Body of pancreas (tissue), 4 donors: ENCODE measurements at regions not wholly inside any gene's neighbourhood (a gene's known extent, or its start where the extent isn't known, plus 50 kb on each side); places are given as distances from the start of the nearest gene placed in this dataset.

Experiments
- ATAC-seq: fragments of 150-250 bp; one replicate; pipeline ENCODE4 v1.9.1; 2016
- DNase-seq, 4 donors: peaks; one replicate each; pipeline ENCODE4 v3.0.0-alpha.2; 2019
- H3K27ac ChIP-seq, 4 donors: fragments of 200-600 bp; sonication (generic); 1 replicate in 3 of 4; 2 replicates in 1 of 4; pipeline versions ENCODE4 v1.5.1 to v1.6.1; 2016 to 2019; ENCODE audit warnings: mild to moderate bottlenecking in 1 of 4, mixed read lengths in 1 of 4, moderate library complexity in 1 of 4
- H3K27me3 ChIP-seq, 2 donors: fragments of 200-600 bp; sonication (generic); one replicate each; pipeline ENCODE4 v1.6.0; 2016; ENCODE audit warnings: mild to moderate bottlenecking in 1 of 2
- H3K36me3 ChIP-seq, 2 donors: fragments of 200-600 bp; sonication (generic); replicated peaks in 1 of 2; 2 replicates each; pipeline ENCODE4 v1.5.1; 2016; ENCODE audit warnings: low read depth in 2 of 2; ENCODE audit not compliant: insufficient read depth in 1 of 2
- H3K4me1 ChIP-seq: fragments of 200-600 bp; sonication (generic); one replicate; pipeline ENCODE4 v1.6.0; 2016
- H3K4me3 ChIP-seq, 2 donors: fragments of 200-600 bp; sonication (generic); 1 replicate in 1 of 2; 2 replicates in 1 of 2; pipeline ENCODE4 v1.5.1; 2016 to 2019
- H3K9me3 ChIP-seq, 3 donors: fragments of 200-600 bp; sonication (generic); 1 replicate in 2 of 3; 2 replicates in 1 of 3; pipeline ENCODE4 v1.5.1; 2016
- CTCF ChIP-seq, 7 experiments: fragments of 450-650 bp in 4 of 7; fragments of 200-600 bp in 3 of 7; sonication (generic) in 3 of 7; IDR thresholded peaks; one replicate each; pipeline ENCODE4 v1.5.1; 2016 to 2019; ENCODE audit warnings: antibody characterized with exemption in 7 of 7
- POLR2A ChIP-seq, 3 donors: fragments of 450-650 bp; IDR thresholded peaks; one replicate each; pipeline ENCODE4 v1.6.1; 2016; ENCODE audit warnings: antibody characterized with exemption in 3 of 3, mild to moderate bottlenecking in 2 of 3
- WGBS, 2 donors: methylation state at CpG; one replicate each; pipeline ENCODE4 v1.1.5; 2017; 5-methylcytosine and 5-hydroxymethylcytosine counted together
- intact Hi-C: fragments of 100-400 bp; cut with DNase I; formaldehyde crosslinking; loops from one replicate; pipeline ENCODE4 v1.15.1; 2023

DNA sequence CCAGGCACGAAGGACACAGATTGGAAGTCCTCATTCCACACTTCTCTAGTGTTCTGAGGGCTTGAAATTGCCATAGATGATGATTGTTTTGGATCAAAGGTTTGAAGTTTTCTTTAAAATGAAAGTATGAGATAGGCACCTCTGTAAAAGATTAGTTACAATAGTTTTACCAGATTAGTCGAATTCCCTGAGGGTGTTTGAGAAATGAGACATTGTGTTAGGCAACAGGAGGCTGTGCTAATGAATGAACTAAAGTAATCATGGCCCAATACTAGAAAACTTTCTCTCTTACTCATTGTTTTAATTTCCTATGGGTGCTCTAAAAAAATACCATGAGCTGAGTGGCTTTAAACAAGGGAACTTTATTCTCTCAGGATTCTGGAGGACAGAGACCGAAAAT, 421.7 kb downstream of the RNF144A start:
- Histone ChIP-seq H3K36me3 (no peaks in the 10 kb centered on the region), H3K9me3 (no peaks in the 10 kb centered on the region), H3K27me3 (no peaks in the 10 kb centered on the region), H3K27ac (no peak overlapping the region), H3K4me3 (no peak overlapping the region), H3K4me1 (no peaks in the 10 kb centered on the region)
- intact Hi-C loops = no loop called here
- ATAC-seq (no peak), DNase-seq (no peak)
- TF ChIP-seq CTCF (IDR thresholded peaks at IDR 0.05) = no peak
- no peak for TF ChIP-seq POLR2A (IDR thresholded peaks at IDR 0.05)
- WGBS, 2 donors = 72 to 82% methylated on average over 3 of the region's 3 CpGs

- intact Hi-C loops = no loop called here
- Histone ChIP-seq H3K4me1 (peaks cover 7% of the 10 kb centered on the region), H3K27me3 (no peaks in the 10 kb centered on the region), H3K9me3 (no peaks in the 10 kb centered on the region), H3K27ac (no peak overlapping the region), H3K36me3 (no peaks in the 10 kb centered on the region), H3K4me3 (no peak overlapping the region)
- ATAC-seq (no peak), DNase-seq (no peak)
- 60 to 75% methylated on average over 4 of the region's 4 CpGs for WGBS, 2 donors
- TF ChIP-seq POLR2A (IDR thresholded peaks at IDR 0.05) (no peak), CTCF (IDR thresholded peaks at IDR 0.05) (no peak)
Measured at GRCh38 chr2:7346336-7346735, 429.1 kb downstream of the RNF144A start.

- H3K27ac ChIP-seq = no peak overlapping the region
Measured at GRCh38 chr2:7348761-7349160, 431.5 kb downstream of the RNF144A start.

GRCh38 chr2:7352191-7352590, 435.0 kb downstream of the RNF144A start:
- intact Hi-C loops = no loop called here
- no peaks in the 10 kb centered on the region for H3K9me3 ChIP-seq
- ATAC-seq (no peak), DNase-seq (no peak)
- no peak overlapping the region for H3K27ac ChIP-seq
- no peak overlapping the region for H3K4me3 ChIP-seq
- WGBS, 2 donors = 70 to 77% methylated on average over 5 of the region's 5 CpGs
- peaks cover 25% of the 10 kb centered on the region for H3K4me1 ChIP-seq
- no peak for TF ChIP-seq CTCF (IDR thresholded peaks at IDR 0.05)
- TF ChIP-seq POLR2A (IDR thresholded peaks at IDR 0.05) = no peak
- no peaks in the 10 kb centered on the region for H3K27me3 ChIP-seq
- no peaks in the 10 kb centered on the region for H3K36me3 ChIP-seq

More at GRCh38 chr2:7348761-7349160, 431.5 kb downstream of the RNF144A start:
- TF ChIP-seq CTCF (IDR thresholded peaks at IDR 0.05) (no peak), POLR2A (IDR thresholded peaks at IDR 0.05) (no peak)
- H3K36me3 ChIP-seq = no peaks in the 10 kb centered on the region
- no peaks in the 10 kb centered on the region for H3K9me3 ChIP-seq
- DNase-seq (no peak), ATAC-seq (no peak)
- WGBS, 2 donors = 84 to 85% methylated on average over 2 of the region's 2 CpGs
- intact Hi-C loops = no loop called here
- no peak overlapping the region for H3K4me3 ChIP-seq
- peaks cover 7% of the 10 kb centered on the region for H3K4me1 ChIP-seq
- no peaks in the 10 kb centered on the region for H3K27me3 ChIP-seq

DNA sequence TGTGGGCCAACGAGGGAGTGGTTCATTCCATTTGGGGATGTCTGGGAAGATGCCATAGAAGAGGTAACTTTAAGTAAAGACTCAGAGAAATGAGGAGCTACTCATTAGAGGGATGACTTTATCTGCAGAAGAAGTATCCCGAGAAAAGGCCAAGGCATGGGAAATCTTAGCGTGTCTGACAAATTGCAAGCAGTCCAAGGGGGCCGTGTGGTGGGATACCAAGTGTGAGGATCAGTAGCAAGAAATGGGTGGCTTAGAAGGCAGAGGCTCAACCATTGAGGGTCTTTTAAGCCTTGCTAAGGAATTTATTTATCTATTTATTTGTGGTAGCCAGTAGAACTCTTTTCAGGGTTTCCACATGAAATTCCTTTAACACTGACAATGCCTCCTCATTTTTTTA, 436.4 kb downstream of the RNF144A start:
- Histone ChIP-seq H3K27ac (no peak overlapping the region), H3K4me1 (peaks cover 38% of the 10 kb centered on the region), H3K4me3 (no peak overlapping the region), H3K9me3 (no peaks in the 10 kb centered on the region), H3K27me3 (no peaks in the 10 kb centered on the region), H3K36me3 (no peaks in the 10 kb centered on the region)
- TF ChIP-seq POLR2A (IDR thresholded peaks at IDR 0.05) (no peak), CTCF (IDR thresholded peaks at IDR 0.05) (no peak)
- 88 to 90% methylated on average over 4 of the region's 4 CpGs for WGBS, 2 donors
- ATAC-seq (no peak), DNase-seq (no peak)
- intact Hi-C loops = no loop called here
